Spleen (tissue), 7 donors: ENCODE measurements at regions not wholly inside any gene's neighbourhood (a gene's known extent, or its start where the extent isn't known, plus 50 kb on each side); places are given as distances from the start of the nearest gene placed in this dataset.

Source experiments
- POLR2A ChIP-seq, 3 donors: fragments of 450-650 bp; IDR thresholded peaks; one replicate each; pipeline ENCODE4 v1.5.1; 2017; ENCODE audit warnings: antibody characterized with exemption in 3 of 3, mild to moderate bottlenecking in 1 of 3
- POLR2AphosphoS5 ChIP-seq, 3 donors: sonication (generic); formaldehyde crosslinking; IDR thresholded peaks; one replicate each; pipeline ENCODE4 v1.5.1; 2017; ENCODE audit warnings: antibody characterized with exemption in 3 of 3
- TF ChIP-seq, protein P1 (sequence below), 11 experiments: fragments of 200-600 bp in 7 of 11; fragments of 450-650 bp in 4 of 11; sonication (generic) in 4 of 11; IDR thresholded peaks in 8 of 11; conservative IDR thresholded peaks in 3 of 11; 1 replicate in 7 of 11; 2 replicates in 4 of 11; pipeline versions ENCODE4 v1.4.0 to v1.8.0; 2016 to 2021; ENCODE audit warnings: antibody characterized with exemption in 11 of 11, inconsistent platforms in 4 of 11, mild to moderate bottlenecking in 1 of 11
- donor health status: DM: no; HTN: no; CAD: no; lungs with moderate emphysema.
- donor health status: DM: no; HTN: no; CAD: no.
- donor health status: DM: no; HTN: no; CAD: no.

DNA sequence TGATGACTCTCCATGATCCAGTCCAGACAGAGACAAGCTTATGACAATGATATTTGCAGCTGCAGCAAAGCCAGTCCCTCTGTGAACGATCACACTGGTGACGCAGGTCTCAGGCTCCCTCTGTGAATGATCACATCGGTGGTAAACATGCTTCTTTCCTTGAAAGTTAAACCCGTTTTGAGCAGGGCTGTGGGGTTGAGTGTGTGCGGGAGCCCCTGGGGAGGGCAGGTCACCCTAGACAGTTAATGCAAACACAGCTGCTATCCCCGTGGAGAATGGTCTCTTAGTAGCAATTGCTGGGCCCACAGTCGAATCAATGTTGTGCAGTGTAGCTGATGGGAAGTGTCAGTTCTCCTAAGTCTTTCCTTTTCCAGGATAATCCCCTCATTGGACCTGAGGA, 71.0 kb upstream of the KIRREL3 start:
- TF ChIP-seq, protein P1, sequence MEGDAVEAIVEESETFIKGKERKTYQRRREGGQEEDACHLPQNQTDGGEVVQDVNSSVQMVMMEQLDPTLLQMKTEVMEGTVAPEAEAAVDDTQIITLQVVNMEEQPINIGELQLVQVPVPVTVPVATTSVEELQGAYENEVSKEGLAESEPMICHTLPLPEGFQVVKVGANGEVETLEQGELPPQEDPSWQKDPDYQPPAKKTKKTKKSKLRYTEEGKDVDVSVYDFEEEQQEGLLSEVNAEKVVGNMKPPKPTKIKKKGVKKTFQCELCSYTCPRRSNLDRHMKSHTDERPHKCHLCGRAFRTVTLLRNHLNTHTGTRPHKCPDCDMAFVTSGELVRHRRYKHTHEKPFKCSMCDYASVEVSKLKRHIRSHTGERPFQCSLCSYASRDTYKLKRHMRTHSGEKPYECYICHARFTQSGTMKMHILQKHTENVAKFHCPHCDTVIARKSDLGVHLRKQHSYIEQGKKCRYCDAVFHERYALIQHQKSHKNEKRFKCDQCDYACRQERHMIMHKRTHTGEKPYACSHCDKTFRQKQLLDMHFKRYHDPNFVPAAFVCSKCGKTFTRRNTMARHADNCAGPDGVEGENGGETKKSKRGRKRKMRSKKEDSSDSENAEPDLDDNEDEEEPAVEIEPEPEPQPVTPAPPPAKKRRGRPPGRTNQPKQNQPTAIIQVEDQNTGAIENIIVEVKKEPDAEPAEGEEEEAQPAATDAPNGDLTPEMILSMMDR (IDR thresholded peaks at IDR 0.05 in 8 of 11, conservative IDR thresholded peaks at IDR 0.05 in 3 of 11) = no peak
- TF ChIP-seq POLR2A (IDR thresholded peaks at IDR 0.05) (no peak), POLR2AphosphoS5 (IDR thresholded peaks at IDR 0.05) (no peak)
